Osteocyte (in vitro differentiated cells): ENCODE measurements at regions not wholly inside any gene's neighbourhood (a gene's known extent, or its start where the extent isn't known, plus 50 kb on each side); places are given as distances from the start of the nearest gene placed in this dataset.

Source experiments
- DNase-seq: peaks from one replicate; pipeline ENCODE4 v3.0.0; 2021; ENCODE audit warnings: mixed read lengths; ENCODE audit not compliant: unreplicated experiment; ENCODE audit errors: extremely low spot score
- H3K27ac Mint-ChIP-seq: one replicate; pipeline ENCODE4 v1.8.0; 2021; ENCODE audit warnings: mild to moderate bottlenecking, mixed read lengths; ENCODE audit not compliant: unreplicated experiment
- H3K27me3 Mint-ChIP-seq: one replicate; pipeline ENCODE4 v1.8.0; 2021; ENCODE audit warnings: mixed read lengths; ENCODE audit not compliant: unreplicated experiment
- H3K36me3 Mint-ChIP-seq: one replicate; pipeline ENCODE4 v1.8.0; 2021; ENCODE audit warnings: mixed read lengths; ENCODE audit not compliant: unreplicated experiment
- H3K4me1 Mint-ChIP-seq: one replicate; pipeline ENCODE4 v1.8.0; 2021; ENCODE audit warnings: mixed read lengths; ENCODE audit not compliant: unreplicated experiment
- H3K4me3 Mint-ChIP-seq: one replicate; pipeline ENCODE4 v1.8.0; 2021; ENCODE audit warnings: mild to moderate bottlenecking, moderate library complexity, mixed read lengths; ENCODE audit not compliant: unreplicated experiment
- H3K9me3 Mint-ChIP-seq: one replicate; pipeline ENCODE4 v1.8.0; 2021; ENCODE audit warnings: mixed read lengths; ENCODE audit not compliant: unreplicated experiment
- CTCF ChIP-seq: fragments of 200-600 bp; sonication (generic); IDR thresholded peaks from 2 replicates; pipeline ENCODE4 v1.5.0; 2021; ENCODE audit warnings: antibody characterized with exemption, mild to moderate bottlenecking, moderate library complexity

DNA sequence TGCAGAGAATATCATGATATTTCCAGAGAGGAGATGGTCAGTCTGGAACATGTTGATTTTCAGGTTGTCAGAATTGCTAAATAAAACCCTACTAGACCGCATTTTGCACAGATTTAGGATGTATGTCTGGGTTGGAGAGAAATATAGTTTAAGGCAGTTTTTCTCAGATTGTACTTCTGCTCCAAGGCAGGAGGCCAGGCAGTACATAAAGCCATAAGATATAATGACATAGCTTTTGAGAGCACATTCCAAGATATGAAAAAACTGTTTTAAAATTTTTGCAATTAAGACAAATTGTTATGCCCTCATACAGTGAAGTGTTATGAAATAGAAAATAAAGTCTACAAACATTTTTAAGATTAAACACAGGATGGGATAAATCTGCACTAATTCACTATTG is 301.8 kb upstream of the CBLB start:
- H3K27ac Mint-ChIP-seq, result no peak overlapping the region
- no peak for TF ChIP-seq CTCF
- no peak for DNase-seq
- no peaks in the 10 kb centered on the region for H3K9me3 Mint-ChIP-seq
- no peak overlapping the region for H3K4me3 Mint-ChIP-seq
- no peaks in the 10 kb centered on the region for H3K27me3 Mint-ChIP-seq
- H3K36me3 Mint-ChIP-seq, result no peaks in the 10 kb centered on the region
- peaks cover 30% of the 10 kb centered on the region for H3K4me1 Mint-ChIP-seq

- no peak for DNase-seq
- Mint-ChIP-seq H3K4me1 (peaks cover 44% of the 10 kb centered on the region), H3K27me3 (no peaks in the 10 kb centered on the region), H3K4me3 (no peak overlapping the region), H3K9me3 (no peaks in the 10 kb centered on the region), H3K36me3 (no peaks in the 10 kb centered on the region), H3K27ac (peak overlapping the region; percentile 21)
- TF ChIP-seq CTCF, result no peak
These were observed 303.3 kb upstream of the CBLB start for GRCh38 chr3:106172101-106172500.

GRCh38 chr3:106172780-106173179 is 304.0 kb upstream of the CBLB start:
- peaks cover 46% of the 10 kb centered on the region for H3K4me1 Mint-ChIP-seq
- H3K27ac Mint-ChIP-seq, result no peak overlapping the region
- H3K4me3 Mint-ChIP-seq, result no peak overlapping the region
- no peaks in the 10 kb centered on the region for H3K27me3 Mint-ChIP-seq
- no peak for DNase-seq
- H3K9me3 Mint-ChIP-seq, result no peaks in the 10 kb centered on the region
- TF ChIP-seq CTCF, result no peak
- H3K36me3 Mint-ChIP-seq, result no peaks in the 10 kb centered on the region

- no peak for TF ChIP-seq CTCF
- Mint-ChIP-seq H3K4me3 (no peak overlapping the region), H3K27ac (no peak overlapping the region), H3K27me3 (no peaks in the 10 kb centered on the region), H3K4me1 (peaks cover 44% of the 10 kb centered on the region), H3K36me3 (no peaks in the 10 kb centered on the region), H3K9me3 (no peaks in the 10 kb centered on the region)
- DNase-seq, result no peak
These were observed 306.5 kb upstream of the CBLB start for GRCh38 chr3:106175276-106175675.

DNA sequence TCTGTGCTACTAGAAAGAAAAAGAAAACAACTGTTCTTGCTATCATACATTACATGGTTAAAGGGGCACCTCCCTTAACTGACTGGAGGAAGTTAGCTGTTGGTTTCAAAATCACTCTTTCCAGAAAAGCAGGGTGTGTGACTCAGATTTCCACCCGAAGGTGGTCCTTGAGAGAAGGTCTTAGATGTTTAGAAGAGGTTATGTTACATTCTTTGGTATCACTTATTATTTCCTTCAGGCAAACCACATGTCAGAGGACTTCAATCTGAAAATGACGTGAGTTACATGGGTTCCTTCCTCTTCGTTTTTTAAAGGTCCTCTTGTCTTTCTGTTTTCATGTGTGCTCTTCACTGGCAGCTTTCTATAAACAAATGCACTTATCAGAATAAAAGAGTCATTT is 307.9 kb upstream of the CBLB start:
- H3K9me3 Mint-ChIP-seq, result no peaks in the 10 kb centered on the region

More for the DNA sequence above, 307.9 kb upstream of the CBLB start:
- peaks cover 34% of the 10 kb centered on the region for H3K4me1 Mint-ChIP-seq
- peak overlapping the region; percentile 78 for H3K27ac Mint-ChIP-seq
- no peaks in the 10 kb centered on the region for H3K36me3 Mint-ChIP-seq
- DNase-seq, result no peak
- no peak for TF ChIP-seq CTCF
- H3K27me3 Mint-ChIP-seq, result no peaks in the 10 kb centered on the region
- H3K4me3 Mint-ChIP-seq, result peak overlapping the region; percentile 49
